ENCODE measurements at regions not wholly inside any gene's neighbourhood (a gene's known extent, or its start where the extent isn't known, plus 50 kb on each side); places are given as distances from the start of the nearest gene placed in this dataset.

GRCh38 chr1:29802181-29803068 is 566.1 kb downstream of the PTPRU start:
- Histone ChIP-seq H3K4me3 (no peak overlapping the region), H3K27ac (no peak overlapping the region), H3K27me3 (no peaks in the 10 kb centered on the region), H3K9me3 (no peaks in the 10 kb centered on the region), H3K4me1 (no peaks in the 10 kb centered on the region), H3K36me3 (no peaks in the 10 kb centered on the region)
- intact Hi-C loops (cut with DNase I; ENCODE audit: low total_unique reads), result no loop called here
- DNase-seq (ENCODE audit: low spot score in 2 of 2), result no peak
- TF ChIP-seq, protein P1, sequence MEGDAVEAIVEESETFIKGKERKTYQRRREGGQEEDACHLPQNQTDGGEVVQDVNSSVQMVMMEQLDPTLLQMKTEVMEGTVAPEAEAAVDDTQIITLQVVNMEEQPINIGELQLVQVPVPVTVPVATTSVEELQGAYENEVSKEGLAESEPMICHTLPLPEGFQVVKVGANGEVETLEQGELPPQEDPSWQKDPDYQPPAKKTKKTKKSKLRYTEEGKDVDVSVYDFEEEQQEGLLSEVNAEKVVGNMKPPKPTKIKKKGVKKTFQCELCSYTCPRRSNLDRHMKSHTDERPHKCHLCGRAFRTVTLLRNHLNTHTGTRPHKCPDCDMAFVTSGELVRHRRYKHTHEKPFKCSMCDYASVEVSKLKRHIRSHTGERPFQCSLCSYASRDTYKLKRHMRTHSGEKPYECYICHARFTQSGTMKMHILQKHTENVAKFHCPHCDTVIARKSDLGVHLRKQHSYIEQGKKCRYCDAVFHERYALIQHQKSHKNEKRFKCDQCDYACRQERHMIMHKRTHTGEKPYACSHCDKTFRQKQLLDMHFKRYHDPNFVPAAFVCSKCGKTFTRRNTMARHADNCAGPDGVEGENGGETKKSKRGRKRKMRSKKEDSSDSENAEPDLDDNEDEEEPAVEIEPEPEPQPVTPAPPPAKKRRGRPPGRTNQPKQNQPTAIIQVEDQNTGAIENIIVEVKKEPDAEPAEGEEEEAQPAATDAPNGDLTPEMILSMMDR (IDR thresholded peaks at IDR 0.05), result no peak
- TF ChIP-seq POLR2AphosphoS5 (IDR thresholded peaks at IDR 0.05) (no peak), POLR2A (IDR thresholded peaks at IDR 0.05) (no peak)

DNA sequence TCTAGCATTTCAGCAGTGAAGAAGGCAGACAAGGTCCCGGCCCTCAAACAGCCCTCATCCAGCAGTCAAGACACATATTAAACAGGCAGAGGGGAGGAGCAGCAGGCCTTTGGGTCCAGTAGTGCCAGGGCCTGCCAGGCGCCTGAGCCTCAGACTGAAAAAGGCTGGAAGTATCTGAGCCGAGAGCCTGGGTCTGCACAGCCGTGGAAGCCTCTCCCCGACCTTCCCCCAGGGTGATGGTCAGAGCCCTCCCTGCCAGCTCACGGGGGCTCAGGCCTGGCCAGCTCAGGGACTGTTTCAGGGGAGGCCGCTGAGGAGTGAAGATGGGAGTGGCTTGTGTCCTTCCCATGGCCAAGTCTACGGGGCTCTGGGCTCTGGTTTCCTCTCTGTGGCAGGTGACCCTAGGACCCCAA is 565.2 kb downstream of the PTPRU start:
- H3K27me3 ChIP-seq, result no peaks in the 10 kb centered on the region
- H3K9me3 ChIP-seq, result peaks cover 4% of the 10 kb centered on the region in 2 donors
- H3K4me1 ChIP-seq, result no peaks in the 10 kb centered on the region
- H3K27ac ChIP-seq, result no peak overlapping the region
- intact Hi-C loops (cut with DNase I; ENCODE audit: low total_unique reads), result no loop called here
- no peak overlapping the region for H3K4me3 ChIP-seq
- no peak for DNase-seq (ENCODE audit: low spot score in 2 of 2)
- H3K36me3 ChIP-seq, result no peaks in the 10 kb centered on the region
- TF ChIP-seq, protein P1 (IDR thresholded peaks at IDR 0.05), result no peak
- TF ChIP-seq POLR2AphosphoS5 (IDR thresholded peaks at IDR 0.05), result no peak
- TF ChIP-seq POLR2A (IDR thresholded peaks at IDR 0.05), result no peak

- Histone ChIP-seq H3K9me3 (peaks cover 7 to 9% of the 10 kb centered on the region in 2 donors), H3K4me1 (no peaks in the 10 kb centered on the region), H3K27ac (peak overlapping the region in 1 of 2 donors; percentile 42), H3K27me3 (no peaks in the 10 kb centered on the region), H3K36me3 (no peaks in the 10 kb centered on the region), H3K4me3 (no peak overlapping the region)
- DNase-seq (ENCODE audit: low spot score in 2 of 2), result no peak
- intact Hi-C loops (cut with DNase I; ENCODE audit: low total_unique reads), result no loop called here
- no peak for TF ChIP-seq POLR2AphosphoS5 (IDR thresholded peaks at IDR 0.05)
- no peak for TF ChIP-seq POLR2A (IDR thresholded peaks at IDR 0.05)
- TF ChIP-seq, protein P1 (IDR thresholded peaks at IDR 0.05), result no peak
Measured at GRCh38 chr1:29801003-29801402, 564.7 kb downstream of the PTPRU start.

GRCh38 chr1:29800522-29800956 is 564.2 kb downstream of the PTPRU start:
- intact Hi-C loops (cut with DNase I; ENCODE audit: low total_unique reads), result no loop called here
- Histone ChIP-seq H3K27me3 (no peaks in the 10 kb centered on the region), H3K4me3 (no peak overlapping the region), H3K4me1 (no peaks in the 10 kb centered on the region), H3K27ac (no peak overlapping the region), H3K9me3 (peaks cover 7 to 13% of the 10 kb centered on the region in 2 donors), H3K36me3 (no peaks in the 10 kb centered on the region)
- TF ChIP-seq, protein P1 (IDR thresholded peaks at IDR 0.05), result no peak
- TF ChIP-seq POLR2AphosphoS5 (IDR thresholded peaks at IDR 0.05) (no peak), POLR2A (IDR thresholded peaks at IDR 0.05) (no peak)
- DNase-seq (ENCODE audit: low spot score in 2 of 2), result peak in 1 of 2 donors; percentile 31

GRCh38 chr1:29800120-29800519 is 563.8 kb downstream of the PTPRU start:
- peaks cover 9 to 13% of the 10 kb centered on the region in 2 donors for H3K9me3 ChIP-seq
- H3K36me3 ChIP-seq, result no peaks in the 10 kb centered on the region
- no peak overlapping the region for H3K4me3 ChIP-seq
- H3K27ac ChIP-seq, result no peak overlapping the region
- TF ChIP-seq POLR2AphosphoS5 (IDR thresholded peaks at IDR 0.05) (no peak), POLR2A (IDR thresholded peaks at IDR 0.05) (no peak)
- TF ChIP-seq, protein P1 (IDR thresholded peaks at IDR 0.05), result no peak
- intact Hi-C loops (cut with DNase I; ENCODE audit: low total_unique reads), result no loop called here
- no peak for DNase-seq (ENCODE audit: low spot score in 2 of 2)
- no peaks in the 10 kb centered on the region for H3K4me1 ChIP-seq
- no peaks in the 10 kb centered on the region for H3K27me3 ChIP-seq
